ENCODE measurements at regions not wholly inside any gene's neighbourhood (a gene's known extent, or its start where the extent isn't known, plus 50 kb on each side); places are given as distances from the start of the nearest gene placed in this dataset.
"Not testable (repeated sequence)": the region's sequence is repeated elsewhere in the genome, so short reads cannot be mapped to it uniquely, and the experiment has no call there.

- TF ChIP-seq CHD4 (IDR thresholded peaks at IDR 0.05; ENCODE audit: insufficient read depth, insufficient replicate concordance, low read depth, low read length, poor library complexity, severe bottlenecking) (no peak), MIER1 (IDR thresholded peaks at IDR 0.05; ENCODE audit: low read depth) (no peak)
Measured at GRCh38 chr18:64674694-64675093, 525.8 kb upstream of the LINC00305 start (continued).

DNA sequence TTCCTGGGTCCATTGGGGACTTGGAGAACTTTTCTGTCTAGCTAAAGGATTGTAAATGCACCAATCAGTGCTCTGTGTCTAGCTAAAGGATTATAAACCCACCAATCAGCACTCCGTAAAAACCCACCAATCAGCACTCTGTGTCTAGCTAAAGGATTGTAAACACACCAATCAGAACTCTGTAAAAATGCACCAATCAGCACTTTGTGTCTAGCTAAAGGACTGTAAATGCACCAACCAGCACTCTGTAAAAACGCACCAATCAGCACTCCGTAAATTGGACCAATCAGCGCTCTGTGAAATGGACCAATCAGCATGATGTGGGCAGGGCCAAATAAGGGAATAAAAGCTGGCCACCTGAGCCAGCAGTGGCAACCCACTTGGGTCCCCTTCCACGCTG lies 522.4 kb upstream of the LINC00305 start:
- H3K9me1 ChIP-seq (ENCODE audit: control insufficient read depth, insufficient read depth, low read length); H3K79me2 ChIP-seq (ENCODE audit: control insufficient read depth, insufficient read depth, low read length); H2AFZ ChIP-seq (ENCODE audit: low read depth, low read length); H3K36me3 ChIP-seq (ENCODE audit: control insufficient read depth, insufficient read depth, low read length); POLR2A ChIA-PET; in situ Hi-C loops (cut with MboI); intact Hi-C loops (cut with micrococcal nuclease); H3K9me3 ChIP-seq (replicated peaks; ENCODE audit: control insufficient read depth, insufficient read depth, low read depth, low read length); FAIRE-seq; H3K4me3 ChIP-seq; H3K27ac ChIP-seq (ENCODE audit: extremely low read depth, low read depth, low read length); H3K27me3 ChIP-seq (ENCODE audit: control insufficient read depth in 2 of 2, insufficient read depth in 2 of 2, low read length in 2 of 2); H3K9ac ChIP-seq (ENCODE audit: insufficient read depth in 1 of 2, low read depth in 2 of 2, low read length in 2 of 2); ATAC-seq; H3K4me2 ChIP-seq (ENCODE audit: insufficient read depth, low read length); CTCF ChIA-PET (ENCODE audit: low intra/inter-chr PET ratio); H4K20me1 ChIP-seq (replicated peaks; ENCODE audit: control insufficient read depth, insufficient read depth, low read length); BruUV-seq (replicated peaks); H3K4me1 ChIP-seq (replicated peaks in 1 of 2; ENCODE audit: control insufficient read depth in 2 of 2, insufficient read depth in 2 of 2, low read length in 2 of 2); DNase-seq (ENCODE audit: extremely low read depth in 1 of 4, low spot score in 3 of 4): not testable (repeated sequence)
- 5% methylated on average over 5 of the region's 5 CpGs for WGBS (ENCODE audit: insufficient coverage, low coverage, missing lambda C conversion rate)
- peak; percentile 32 for TF ChIP-seq NFYB (IDR thresholded peaks at IDR 0.05; ENCODE audit: extremely low read depth, insufficient read length)

DNA sequence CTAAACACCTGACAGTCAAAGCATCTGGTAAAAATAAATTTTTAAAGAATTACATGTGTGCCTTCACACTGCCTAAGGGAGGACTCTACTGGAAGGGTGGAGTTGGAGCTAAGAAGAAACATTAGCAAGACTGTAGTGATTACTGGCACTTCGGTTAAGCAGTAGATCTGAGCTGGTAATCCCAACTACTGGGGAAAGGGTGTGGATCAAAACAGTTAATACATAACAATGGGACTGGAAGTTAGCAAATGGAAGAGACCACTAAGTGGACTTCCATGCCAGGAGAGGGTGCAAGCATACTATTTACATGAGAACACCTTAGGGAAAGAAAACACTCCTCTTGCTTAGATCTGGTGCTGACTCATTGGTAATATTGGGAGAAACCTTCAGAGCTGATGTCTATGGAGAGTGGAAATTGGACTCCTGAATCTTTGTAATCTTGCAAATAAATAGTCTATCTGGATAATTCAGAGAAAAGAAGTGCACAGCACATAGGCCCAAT lies 519.6 kb upstream of the LINC00305 start:
- no peaks in the 10 kb centered on the region for H3K79me2 ChIP-seq (ENCODE audit: control insufficient read depth, insufficient read depth, low read length)
- WGBS (ENCODE audit: insufficient coverage, low coverage, missing lambda C conversion rate) = 8% methylated on average over 1 of the region's 1 CpG
- ATAC-seq = no peak
- H4K20me1 ChIP-seq (replicated peaks; ENCODE audit: control insufficient read depth, insufficient read depth, low read length) = no peaks in the 10 kb centered on the region
- no peak overlapping the region for H3K9ac ChIP-seq (ENCODE audit: insufficient read depth in 1 of 2, low read depth in 2 of 2, low read length in 2 of 2)
- H3K9me1 ChIP-seq (ENCODE audit: control insufficient read depth, insufficient read depth, low read length) = no peaks in the 10 kb centered on the region
- H3K4me1 ChIP-seq (replicated peaks in 1 of 2; ENCODE audit: control insufficient read depth in 2 of 2, insufficient read depth in 2 of 2, low read length in 2 of 2) = no peaks in the 10 kb centered on the region
- CTCF ChIA-PET (ENCODE audit: low intra/inter-chr PET ratio) = no interaction called here
- no peak overlapping the region for H3K4me2 ChIP-seq (ENCODE audit: insufficient read depth, low read length)
- DNase-seq (ENCODE audit: extremely low read depth in 1 of 4, low spot score in 3 of 4) = no peak
- POLR2A ChIA-PET = no interaction called here
- BruUV-seq (replicated peaks) = no TSS peak
- no peak overlapping the region for H2AFZ ChIP-seq (ENCODE audit: low read depth, low read length)
- no peaks in the 10 kb centered on the region for H3K36me3 ChIP-seq (ENCODE audit: control insufficient read depth, insufficient read depth, low read length)
- no peak overlapping the region for H3K4me3 ChIP-seq
- no peaks in the 10 kb centered on the region; the same call in 1 of the 2 replicates for H3K9me3 ChIP-seq (replicated peaks; ENCODE audit: control insufficient read depth, insufficient read depth, low read depth, low read length)
- no peak for FAIRE-seq
- in situ Hi-C loops (cut with MboI) (no loop called here), intact Hi-C loops (cut with micrococcal nuclease) (no loop called here)
- H3K27ac ChIP-seq (ENCODE audit: extremely low read depth, low read depth, low read length) = no peak overlapping the region
- H3K27me3 ChIP-seq (ENCODE audit: control insufficient read depth in 2 of 2, insufficient read depth in 2 of 2, low read length in 2 of 2) = no peaks in the 10 kb centered on the region
- TF ChIP-seq RBM15 (IDR thresholded peaks at IDR 0.05; ENCODE audit: insufficient read depth, low read length) (no peak), CREB1 (IDR thresholded peaks at IDR 0.05) (no peak), CREB1 (CRISPR knock-in tag; IDR thresholded peaks at IDR 0.05) (no peak), SMAD3 (CRISPR knock-in tag; conservative IDR thresholded peaks at IDR 0.05) (no peak), ILF3 (IDR thresholded peaks at IDR 0.05; ENCODE audit: borderline replicate concordance) (no peak), ZNF592 (IDR thresholded peaks at IDR 0.05) (no peak), ID3 (CRISPR knock-in tag; IDR thresholded peaks at IDR 0.05) (no peak), ID3 (tag; IDR thresholded peaks at IDR 0.05) (no peak)

Measured in K562 (cell line).